ENCODE measurements at regions not wholly inside any gene's neighbourhood (a gene's known extent, or its start where the extent isn't known, plus 50 kb on each side); places are given as distances from the start of the nearest gene placed in this dataset.

DNA sequence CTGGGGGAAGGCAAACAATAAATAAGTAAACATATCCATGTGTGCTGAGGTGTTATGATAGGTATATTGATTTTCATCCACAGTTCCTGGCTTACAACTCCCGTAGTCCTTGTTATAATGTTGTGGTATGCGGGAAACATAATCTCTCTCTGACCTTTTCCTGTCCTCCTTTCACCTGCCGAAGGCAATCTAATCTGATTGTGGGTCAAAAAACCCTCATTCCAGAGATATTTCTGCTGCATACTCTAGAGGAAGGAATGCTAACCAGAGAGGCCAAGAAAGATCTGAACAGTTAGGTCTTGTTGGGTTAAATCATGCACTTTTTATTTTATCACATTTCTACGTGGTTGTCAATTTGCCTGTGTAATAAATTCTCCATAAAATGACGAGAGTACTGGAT, 383.6 kb upstream of the SEMA6D start:
- TF ChIP-seq, protein P1, sequence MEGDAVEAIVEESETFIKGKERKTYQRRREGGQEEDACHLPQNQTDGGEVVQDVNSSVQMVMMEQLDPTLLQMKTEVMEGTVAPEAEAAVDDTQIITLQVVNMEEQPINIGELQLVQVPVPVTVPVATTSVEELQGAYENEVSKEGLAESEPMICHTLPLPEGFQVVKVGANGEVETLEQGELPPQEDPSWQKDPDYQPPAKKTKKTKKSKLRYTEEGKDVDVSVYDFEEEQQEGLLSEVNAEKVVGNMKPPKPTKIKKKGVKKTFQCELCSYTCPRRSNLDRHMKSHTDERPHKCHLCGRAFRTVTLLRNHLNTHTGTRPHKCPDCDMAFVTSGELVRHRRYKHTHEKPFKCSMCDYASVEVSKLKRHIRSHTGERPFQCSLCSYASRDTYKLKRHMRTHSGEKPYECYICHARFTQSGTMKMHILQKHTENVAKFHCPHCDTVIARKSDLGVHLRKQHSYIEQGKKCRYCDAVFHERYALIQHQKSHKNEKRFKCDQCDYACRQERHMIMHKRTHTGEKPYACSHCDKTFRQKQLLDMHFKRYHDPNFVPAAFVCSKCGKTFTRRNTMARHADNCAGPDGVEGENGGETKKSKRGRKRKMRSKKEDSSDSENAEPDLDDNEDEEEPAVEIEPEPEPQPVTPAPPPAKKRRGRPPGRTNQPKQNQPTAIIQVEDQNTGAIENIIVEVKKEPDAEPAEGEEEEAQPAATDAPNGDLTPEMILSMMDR (IDR thresholded peaks at IDR 0.05; ENCODE audit: low read depth, low read length): no peak
- DNase-seq (ENCODE audit: extremely low read depth, low read depth): no peak

DNA sequence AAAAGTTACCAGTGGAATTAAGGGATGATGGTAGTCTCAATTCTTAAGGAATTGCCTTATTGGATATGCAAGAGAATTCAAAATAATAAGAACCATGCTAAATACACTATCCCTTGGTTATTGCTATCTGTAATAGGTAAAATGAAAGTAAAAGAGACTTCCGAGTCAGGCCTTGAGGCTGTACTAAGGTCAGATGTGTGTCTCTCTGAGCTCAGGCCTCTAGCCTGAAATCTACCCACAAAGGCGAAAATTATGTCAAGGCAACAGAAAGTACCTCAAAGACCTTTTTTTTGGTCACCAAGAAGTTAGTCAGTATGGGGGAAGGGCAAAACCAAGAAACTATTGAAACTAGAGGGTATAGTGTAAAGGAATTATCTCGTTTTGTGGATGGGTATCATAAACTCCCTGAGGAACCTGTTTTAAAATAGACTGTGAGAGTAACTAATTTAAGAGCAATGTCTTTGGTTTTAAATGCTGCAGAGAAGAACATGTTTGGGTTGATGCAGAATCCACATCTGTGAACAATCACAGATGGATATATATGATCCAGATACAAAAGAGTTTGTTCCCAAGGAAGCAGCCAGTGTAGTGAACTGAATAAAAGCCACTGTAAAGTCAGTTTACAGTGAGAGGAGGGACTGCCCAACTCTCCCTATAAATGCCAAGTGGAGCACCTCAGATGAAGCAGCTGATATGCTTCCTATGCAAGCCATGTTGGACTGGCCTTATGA, 382.3 kb upstream of the SEMA6D start:
- no peak for DNase-seq (ENCODE audit: extremely low read depth, low read depth)
- TF ChIP-seq, protein P1 (IDR thresholded peaks at IDR 0.05; ENCODE audit: low read depth, low read length): no peak

DNA sequence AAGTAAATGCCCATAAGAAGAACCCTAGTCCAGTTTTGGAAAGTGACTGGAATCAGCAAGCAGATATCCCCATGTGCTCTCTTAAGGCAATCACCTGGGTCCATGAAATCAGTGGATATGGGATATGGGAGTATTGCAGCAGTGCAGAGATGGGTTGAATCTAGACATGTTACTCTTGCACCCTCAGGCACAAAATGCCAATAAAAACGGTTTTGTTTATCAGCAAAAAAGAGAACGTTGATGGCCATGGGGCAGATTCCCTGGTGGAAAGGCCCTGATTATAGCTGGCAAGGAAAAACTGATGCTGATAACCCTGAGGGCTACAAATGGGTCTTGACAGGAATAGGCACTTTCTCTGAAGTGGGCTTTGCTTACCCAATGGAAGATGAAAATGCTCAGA, 380.2 kb upstream of the SEMA6D start:
- DNase-seq (ENCODE audit: extremely low read depth, low read depth): no peak
- TF ChIP-seq, protein P1 (IDR thresholded peaks at IDR 0.05; ENCODE audit: low read depth, low read length): no peak

DNA sequence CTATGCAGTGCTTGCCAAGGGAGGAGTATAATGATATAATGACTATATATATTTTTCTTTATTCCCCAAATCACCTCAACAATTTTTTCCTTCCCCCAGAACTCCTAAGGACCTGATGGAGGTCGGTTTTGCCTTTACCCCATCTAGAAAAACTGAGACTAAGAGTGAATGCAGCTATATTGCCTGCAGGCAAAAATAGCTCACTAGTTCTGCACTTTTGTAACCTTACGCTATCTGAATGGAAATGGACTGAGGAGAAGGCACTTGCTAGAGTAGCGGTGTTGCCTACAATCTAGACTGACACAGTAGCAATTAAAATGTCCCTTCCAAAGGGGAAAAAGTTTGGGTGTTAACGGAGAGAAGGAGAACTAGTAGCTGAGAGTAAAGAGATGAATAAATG, 379.5 kb upstream of the SEMA6D start:
- no peak for DNase-seq (ENCODE audit: extremely low read depth, low read depth)
- TF ChIP-seq, protein P1 (IDR thresholded peaks at IDR 0.05; ENCODE audit: low read depth, low read length): no peak

DNA sequence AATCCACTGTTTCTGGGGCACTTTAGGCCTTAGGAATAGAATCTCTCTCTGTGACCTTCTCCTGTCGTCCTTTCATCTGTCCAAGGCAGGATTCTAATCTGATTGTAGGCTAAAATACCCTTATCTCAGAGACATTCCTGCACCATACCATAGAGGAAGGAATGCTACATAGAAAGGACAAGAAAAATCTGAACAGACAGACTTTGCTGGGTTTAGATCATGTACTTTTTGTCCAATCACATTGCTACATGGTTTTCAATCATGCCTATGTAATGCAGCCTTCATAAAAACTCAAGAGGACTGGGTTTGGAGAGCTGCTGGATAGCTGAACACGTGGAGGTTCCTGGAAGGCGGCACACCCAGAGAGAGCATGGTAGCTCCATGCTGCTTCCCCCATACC, 378.5 kb upstream of the SEMA6D start:
- TF ChIP-seq, protein P1 (IDR thresholded peaks at IDR 0.05; ENCODE audit: low read depth, low read length): no peak
- DNase-seq (ENCODE audit: extremely low read depth, low read depth): no peak

DNA sequence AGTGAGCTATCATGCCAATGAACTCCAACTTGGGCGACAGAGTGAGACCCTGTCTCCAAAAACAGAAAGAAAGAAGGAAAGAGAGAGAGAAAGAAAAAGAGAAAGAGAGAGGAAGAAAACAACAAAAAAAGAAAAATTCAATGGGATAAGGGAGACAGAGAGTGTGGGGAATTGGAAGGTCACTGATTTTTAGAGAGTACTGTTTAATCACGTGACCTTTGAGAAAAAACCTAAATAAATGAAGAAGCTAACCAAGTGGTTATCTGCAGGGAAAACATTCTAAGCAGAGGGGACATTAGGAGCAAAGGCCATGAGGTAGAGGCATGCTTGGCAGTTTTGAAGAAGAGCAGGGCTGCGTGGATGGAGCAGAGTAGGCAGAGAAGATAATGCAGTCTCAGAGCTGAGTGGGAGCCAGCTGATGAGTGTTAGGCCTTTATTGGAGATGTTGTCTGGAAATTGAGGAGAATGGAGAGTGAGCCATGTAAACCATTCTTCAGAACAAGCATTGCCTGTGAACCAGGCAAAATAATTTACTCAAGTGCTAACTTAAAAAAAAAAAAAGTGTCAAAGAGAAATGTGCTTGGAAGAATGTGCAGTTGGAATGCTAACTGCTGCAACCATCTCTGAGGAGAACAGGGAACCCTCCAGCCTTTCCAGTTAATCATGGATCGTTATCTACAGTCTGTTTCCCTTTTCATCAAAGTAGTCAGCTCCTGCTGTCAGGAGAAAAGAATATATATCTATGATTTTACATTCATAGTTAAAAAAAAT, 377.3 kb upstream of the SEMA6D start:
- DNase-seq (ENCODE audit: extremely low read depth, low read depth): no peak
- TF ChIP-seq, protein P1 (IDR thresholded peaks at IDR 0.05; ENCODE audit: low read depth, low read length): no peak

DNA sequence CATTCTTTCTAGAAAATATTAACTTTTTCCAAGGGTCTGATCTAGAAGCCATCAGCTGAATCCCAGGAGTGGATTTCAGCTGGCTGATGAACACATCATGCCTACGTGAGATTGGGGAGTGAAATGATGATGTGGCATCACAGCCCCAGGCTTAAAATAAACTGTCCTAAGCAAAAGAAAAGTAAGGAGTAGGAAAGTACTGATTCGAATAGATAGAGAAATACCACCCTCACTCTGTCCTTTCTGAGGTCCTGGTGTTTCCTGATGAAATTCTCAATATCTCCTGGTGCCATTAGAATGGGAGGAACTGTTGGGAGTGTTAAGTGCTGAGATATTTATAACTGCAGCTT, 376.8 kb upstream of the SEMA6D start:
- no peak for DNase-seq (ENCODE audit: extremely low read depth, low read depth)

More for the DNA sequence above, 376.8 kb upstream of the SEMA6D start:
- TF ChIP-seq, protein P1 (IDR thresholded peaks at IDR 0.05; ENCODE audit: low read depth, low read length): no peak

Data from AG09319 (cell line).